Muscle of arm (tissue), 1 donor: ENCODE measurements at regions not wholly inside any gene's neighbourhood (a gene's known extent, or its start where the extent isn't known, plus 50 kb on each side); places are given as distances from the start of the nearest gene placed in this dataset.

Source experiments
- DNase-seq: peaks from one replicate; pipeline ENCODE4 v3.0.0-alpha.2; 2013

GRCh38 chr5:68793993-68794392 is 299.8 kb upstream of the SLC30A5 start:
- DNase-seq = no peak

GRCh38 chr5:68795190-68795589 is 298.6 kb upstream of the SLC30A5 start:
- DNase-seq = no peak

- DNase-seq = no peak
Observed at GRCh38 chr5:68798877-68799843, 294.7 kb upstream of the SLC30A5 start.

GRCh38 chr5:68802430-68802829 is 291.4 kb upstream of the SLC30A5 start:
- no peak for DNase-seq

GRCh38 chr5:68803881-68804319 is 289.9 kb upstream of the SLC30A5 start:
- no peak for DNase-seq

- DNase-seq = no peak
Observed at GRCh38 chr5:68804343-68804742, 289.5 kb upstream of the SLC30A5 start.

- DNase-seq = no peak
Observed at GRCh38 chr5:68805444-68805843, 288.4 kb upstream of the SLC30A5 start.

- DNase-seq = peak; percentile 33
Observed at GRCh38 chr5:68817632-68818031, 276.2 kb upstream of the SLC30A5 start.

- no peak for DNase-seq
Observed at GRCh38 chr5:68818057-68818695, 275.6 kb upstream of the SLC30A5 start.

- no peak for DNase-seq
Observed at GRCh38 chr5:68818870-68819269, 274.9 kb upstream of the SLC30A5 start.

GRCh38 chr5:68821056-68821455 is 272.8 kb upstream of the SLC30A5 start:
- DNase-seq = no peak

GRCh38 chr5:68822796-68823195 is 271.0 kb upstream of the SLC30A5 start:
- no peak for DNase-seq

- DNase-seq = no peak
Observed at GRCh38 chr5:68823301-68823700, 270.5 kb upstream of the SLC30A5 start.

- DNase-seq = no peak
Observed at GRCh38 chr5:68830377-68830898, 263.4 kb upstream of the SLC30A5 start.

GRCh38 chr5:68834491-68834981 is 259.3 kb upstream of the SLC30A5 start:
- DNase-seq = peak; percentile 11

GRCh38 chr5:68838157-68838718 is 255.6 kb upstream of the SLC30A5 start:
- no peak for DNase-seq

- DNase-seq = peak; percentile 13
Observed at GRCh38 chr5:68839019-68839552, 254.7 kb upstream of the SLC30A5 start.

- DNase-seq = no peak
Observed at GRCh38 chr5:68843624-68844364, 250.0 kb upstream of the SLC30A5 start.

- no peak for DNase-seq
Observed at GRCh38 chr5:68845131-68845530, 248.7 kb upstream of the SLC30A5 start.

- DNase-seq = no peak
Observed at GRCh38 chr5:68846828-68847227, 247.0 kb upstream of the SLC30A5 start.

GRCh38 chr5:68848091-68848490 is 245.7 kb upstream of the SLC30A5 start:
- DNase-seq = no peak
